GM19351 (cell line): ENCODE measurements at regions not wholly inside any gene's neighbourhood (a gene's known extent, or its start where the extent isn't known, plus 50 kb on each side); places are given as distances from the start of the nearest gene placed in this dataset.

Experiments used
- ATAC-seq: cut with Tn5 transposase; IDR thresholded peaks from one replicate; pipeline ENCODE4 v1.9.1; 2021; ENCODE audit warnings: mild to moderate bottlenecking, moderate library complexity; ENCODE audit not compliant: unreplicated experiment

DNA sequence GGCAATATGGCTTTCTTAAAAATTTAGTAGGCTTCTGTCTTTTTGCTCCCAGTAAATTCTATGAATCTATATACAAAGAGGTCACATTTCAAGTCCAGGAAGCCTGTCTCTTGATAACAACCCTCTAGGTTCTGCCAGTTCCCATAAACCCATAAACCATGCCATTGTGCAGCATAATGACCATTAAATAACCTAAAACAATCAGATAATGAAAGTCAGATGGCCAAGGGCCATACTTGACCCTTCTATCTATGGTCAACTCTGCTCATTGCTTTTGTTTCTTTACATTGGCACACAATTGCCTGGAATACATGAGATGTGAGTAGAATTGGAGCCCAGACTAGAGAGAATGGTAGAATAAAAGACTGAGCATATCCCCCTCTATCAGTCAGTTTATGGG lies 305.4 kb upstream of the KIF2A start:
- no peak for ATAC-seq

DNA sequence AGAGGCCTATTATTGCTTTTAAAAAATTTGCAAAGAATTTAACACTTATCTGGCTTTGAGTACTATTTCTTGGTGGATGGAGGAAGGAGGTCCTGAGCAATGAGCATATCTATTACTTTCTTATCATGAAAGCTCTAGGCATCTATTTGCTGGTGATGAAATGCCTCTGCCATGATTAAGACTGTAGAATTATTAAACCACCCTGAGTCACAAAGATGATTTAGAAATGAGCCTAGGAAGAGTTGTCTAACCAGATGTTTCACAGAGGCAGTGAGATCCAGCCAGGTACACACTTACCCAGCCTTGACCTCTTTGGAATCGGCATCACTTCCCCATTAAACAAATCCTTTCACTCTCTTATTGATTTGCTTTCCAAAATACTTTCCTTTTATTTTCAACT lies 304.4 kb upstream of the KIF2A start:
- no peak for ATAC-seq

DNA sequence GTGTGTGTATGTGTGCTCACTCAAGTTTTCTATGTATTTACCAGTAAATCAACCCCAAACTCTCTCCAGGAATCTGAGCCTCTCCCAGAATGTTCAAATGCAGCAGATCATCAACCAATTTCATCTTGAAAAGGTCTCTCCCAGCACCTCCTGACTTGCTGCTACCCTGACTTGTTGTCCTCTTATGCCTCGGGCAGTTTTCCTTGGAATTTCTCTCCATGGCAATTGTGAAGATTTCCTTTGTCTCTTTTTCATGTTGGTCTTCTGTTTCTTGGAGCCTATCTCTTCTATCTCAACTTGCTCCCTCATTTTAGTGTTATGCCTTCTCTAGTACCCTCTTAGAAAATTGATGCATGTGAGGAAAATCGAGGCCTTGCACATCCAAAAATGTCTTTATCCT lies 303.6 kb upstream of the KIF2A start:
- no peak for ATAC-seq

DNA sequence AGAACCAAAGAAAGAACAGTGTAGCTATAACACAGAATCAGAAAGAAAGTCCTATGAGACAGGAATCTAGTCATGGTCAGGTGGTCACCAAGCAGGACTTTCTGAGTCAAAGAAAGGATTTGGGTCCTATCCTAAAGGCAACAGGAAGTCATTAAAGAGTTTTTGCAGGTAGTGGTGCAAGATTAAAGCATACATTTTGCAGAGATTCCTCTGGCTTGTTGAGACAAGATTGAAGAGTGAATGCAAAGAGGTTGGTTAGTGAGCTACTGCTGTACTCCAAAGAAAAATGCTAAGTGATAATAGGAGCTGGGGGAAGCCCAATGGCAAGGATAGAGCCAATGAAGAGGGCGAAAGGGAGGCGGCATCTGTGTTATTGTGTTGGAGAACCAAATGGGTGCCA lies 300.5 kb upstream of the KIF2A start:
- no peak for ATAC-seq

DNA sequence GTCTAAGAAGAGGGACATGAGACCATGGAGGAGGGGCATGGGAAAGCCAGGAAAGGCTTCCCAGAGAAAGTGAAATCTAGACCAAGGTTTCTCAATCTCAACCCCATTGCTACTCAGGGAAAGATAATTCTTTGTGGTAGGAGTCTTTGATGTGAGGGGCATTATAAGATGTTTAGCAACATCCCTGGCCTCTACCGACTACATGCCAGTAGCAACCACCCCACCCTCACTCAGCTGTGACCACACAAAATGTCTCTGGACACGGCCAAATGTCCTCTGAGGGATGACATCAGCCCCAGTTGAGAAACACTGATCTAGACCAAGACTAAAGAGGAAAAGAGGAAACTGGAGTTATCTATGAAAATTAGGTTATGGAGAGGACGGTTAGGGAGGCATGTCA lies 298.5 kb upstream of the KIF2A start:
- ATAC-seq = no peak

DNA sequence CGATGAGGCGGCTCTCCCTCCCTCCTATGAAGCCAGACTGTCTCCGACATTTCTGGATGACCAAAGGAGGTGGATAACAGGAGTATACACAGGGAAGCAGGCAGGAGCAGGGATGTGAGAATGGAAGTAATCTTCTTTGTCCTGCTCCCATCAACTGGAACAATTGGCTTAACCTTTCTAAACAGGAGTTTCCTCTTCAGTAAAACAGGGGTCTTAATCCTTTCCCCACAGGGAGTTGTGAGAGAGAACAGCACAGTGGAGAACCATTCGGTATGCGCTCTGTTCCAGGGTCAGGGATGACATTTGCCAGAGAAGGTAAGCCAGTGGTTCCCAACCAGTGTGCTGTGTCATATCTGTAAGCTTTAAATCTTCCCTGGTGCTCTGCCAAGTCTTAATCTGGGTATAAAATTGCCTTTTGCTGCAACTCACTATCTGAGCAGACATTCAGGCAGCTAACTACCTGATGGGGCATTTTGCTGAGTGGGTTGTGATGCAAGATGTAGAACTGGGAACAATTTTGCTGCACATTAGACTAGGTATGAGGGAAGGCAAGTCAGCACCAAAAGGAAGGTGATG lies 294.8 kb upstream of the KIF2A start:
- no peak for ATAC-seq

DNA sequence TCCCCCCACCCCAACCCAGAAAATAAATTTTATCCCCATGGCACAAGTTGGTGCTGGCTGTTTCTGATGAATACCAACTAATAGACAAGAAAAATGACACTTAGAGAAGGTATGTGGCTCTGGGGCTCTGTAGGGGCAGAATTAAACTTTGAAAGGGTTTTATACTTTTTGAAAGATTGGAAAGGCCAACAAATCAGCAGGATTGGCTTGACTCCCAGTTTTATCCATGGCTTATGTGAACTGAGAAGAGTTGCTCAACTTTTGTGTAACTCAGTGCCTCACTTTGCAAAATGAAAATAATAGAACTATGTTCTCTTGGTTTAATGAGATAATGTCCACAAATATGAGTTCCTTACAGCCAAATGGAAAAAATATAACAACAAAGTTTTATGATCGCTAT lies 288.9 kb upstream of the KIF2A start:
- no peak for ATAC-seq

DNA sequence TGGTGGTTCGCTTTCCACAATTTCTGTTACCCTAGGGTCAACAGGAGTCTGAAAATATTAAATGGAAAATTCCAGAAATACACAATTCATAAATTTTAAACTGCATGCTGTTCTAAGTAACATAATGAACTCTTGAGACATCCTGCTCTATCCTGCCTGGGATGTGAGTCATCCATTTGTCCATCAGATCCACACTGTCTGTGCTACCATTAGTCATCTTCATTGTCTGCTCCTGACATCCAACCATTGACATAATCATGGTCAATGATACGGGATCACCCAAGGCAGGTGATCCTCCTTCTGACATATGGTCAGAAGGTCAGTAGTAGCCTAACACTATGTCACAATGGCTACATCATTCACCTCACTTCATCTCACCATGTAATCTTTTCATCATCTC lies 276.7 kb upstream of the KIF2A start:
- no peak for ATAC-seq

DNA sequence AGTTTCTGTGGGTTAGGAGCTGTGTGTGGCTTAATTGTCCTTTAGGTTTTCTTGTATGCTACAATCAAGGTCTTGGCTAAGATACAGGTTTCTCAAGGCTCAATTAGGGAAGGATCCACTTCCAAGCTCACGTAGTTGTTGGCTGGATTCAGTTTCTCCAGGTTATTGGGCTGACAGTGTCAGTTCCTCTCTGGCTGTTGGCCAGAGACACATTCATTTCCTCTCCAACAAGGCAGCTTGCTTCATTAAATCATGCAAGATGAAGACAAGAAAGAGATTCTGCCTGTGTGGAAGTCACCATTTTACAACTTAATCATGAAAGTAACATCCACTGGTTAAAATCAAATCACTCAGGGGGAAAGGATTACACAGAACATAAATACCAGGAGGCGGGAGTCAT lies 275.7 kb upstream of the KIF2A start:
- ATAC-seq = no peak

DNA sequence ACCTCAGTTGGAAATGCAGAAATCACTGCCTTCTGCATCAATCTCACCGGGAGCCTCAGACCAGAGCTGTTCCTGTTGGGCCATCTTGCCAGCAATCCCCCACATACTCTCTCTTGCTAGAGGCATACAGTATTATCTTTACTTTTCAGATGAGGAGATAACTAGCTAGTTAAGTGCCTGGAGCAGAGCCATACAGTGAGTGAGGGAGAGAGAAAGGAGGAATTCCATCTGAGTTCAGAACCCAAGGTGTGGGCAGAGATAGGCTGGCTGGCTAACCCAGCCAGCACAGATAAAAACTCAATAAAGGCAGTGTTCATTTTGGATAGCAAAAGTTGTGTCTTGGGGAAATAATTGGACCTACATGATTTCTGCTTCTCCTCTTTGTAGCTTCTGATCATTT lies 268.0 kb upstream of the KIF2A start:
- no peak for ATAC-seq

DNA sequence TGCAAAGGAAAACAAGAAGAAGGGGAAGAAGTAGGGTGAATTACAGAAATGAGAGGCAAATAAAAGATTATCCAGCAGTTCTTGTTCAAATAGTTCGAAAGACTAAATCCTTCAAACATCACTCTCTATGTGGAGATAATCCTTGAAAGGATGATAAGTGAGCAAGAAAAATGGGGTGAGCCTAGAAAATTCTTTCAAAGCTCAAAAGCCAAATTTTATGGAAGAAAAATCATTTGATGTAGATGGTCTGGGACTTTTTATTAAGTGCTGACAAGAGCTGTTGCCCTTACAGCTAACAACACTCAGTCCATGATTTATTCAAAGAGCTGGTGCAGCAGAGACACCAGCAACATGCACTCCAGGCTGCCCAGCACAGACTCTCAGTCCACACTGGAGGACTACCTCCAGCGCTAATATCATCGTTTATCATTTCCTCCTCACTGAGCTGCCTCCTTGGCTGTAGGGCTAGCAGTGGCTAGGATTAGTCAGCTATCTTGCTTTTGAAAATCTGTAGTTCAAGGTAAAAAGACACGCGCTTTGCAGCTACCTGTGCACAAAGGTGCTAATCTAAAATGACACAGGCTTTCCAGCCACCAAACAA lies 264.8 kb upstream of the KIF2A start:
- ATAC-seq = no peak

DNA sequence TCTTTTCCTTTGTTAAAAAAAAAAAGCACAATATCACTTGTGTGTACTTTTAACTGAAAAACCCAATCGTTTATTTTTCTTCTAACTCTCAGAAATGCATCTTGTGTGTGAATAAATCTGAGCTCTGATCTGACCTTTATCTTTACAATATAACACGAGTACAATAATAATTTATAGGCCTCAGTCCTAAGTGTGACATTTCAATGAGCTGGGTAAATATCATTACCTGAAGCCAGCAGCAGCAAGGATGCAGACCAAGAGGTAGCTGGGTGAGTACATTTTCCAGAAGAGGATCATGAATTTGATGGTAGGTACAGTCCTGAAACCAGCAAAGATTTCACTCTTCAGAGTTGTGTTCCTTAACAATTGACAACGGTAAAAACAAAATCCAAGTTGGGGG lies 264.0 kb upstream of the KIF2A start:
- no peak for ATAC-seq

DNA sequence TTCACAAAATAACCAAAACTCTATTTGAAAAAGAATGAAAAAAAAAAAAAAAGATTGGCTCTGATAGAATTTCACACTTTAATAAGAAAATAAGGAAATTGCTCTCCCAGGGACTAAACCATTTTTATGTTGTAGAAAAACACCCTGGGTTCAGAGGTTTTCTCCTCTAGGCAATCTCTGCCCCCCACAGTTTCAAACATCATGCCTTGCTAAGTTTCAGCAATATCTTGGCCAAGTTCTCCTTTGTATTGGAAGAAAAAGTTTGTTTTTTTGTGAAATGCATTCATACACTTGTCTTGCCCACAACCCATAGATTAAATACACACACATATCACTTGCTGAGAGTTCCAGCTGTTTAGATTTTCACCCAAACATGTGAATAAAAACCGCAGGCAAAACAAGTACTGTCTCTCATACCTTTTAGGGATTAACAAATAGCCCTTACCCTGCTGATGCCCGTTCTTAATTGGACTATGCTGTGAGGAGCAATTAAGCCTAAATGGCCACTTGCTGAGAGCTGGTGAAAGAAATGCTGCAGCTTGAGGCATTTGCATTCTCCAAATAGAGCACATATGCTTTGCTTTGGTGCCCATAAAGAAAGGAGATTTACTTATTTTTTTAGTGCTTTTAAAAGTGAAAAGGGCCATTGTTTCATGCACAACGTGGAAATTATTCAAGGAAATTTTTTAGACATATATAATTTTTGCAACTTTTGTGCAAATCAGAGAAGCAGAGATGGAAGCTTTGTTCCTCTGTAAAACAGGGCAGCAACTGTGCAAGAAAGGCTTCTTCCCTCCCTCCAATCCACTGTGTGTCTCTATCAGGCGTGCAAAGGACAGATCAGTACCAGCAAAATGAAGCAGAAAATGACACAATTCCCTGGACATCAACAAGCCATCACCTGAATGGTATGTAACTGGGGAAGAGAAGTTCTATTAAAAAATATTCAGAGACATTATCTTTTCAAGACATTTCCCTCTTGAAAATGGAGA lies 262.4 kb upstream of the KIF2A start:
- no peak for ATAC-seq

DNA sequence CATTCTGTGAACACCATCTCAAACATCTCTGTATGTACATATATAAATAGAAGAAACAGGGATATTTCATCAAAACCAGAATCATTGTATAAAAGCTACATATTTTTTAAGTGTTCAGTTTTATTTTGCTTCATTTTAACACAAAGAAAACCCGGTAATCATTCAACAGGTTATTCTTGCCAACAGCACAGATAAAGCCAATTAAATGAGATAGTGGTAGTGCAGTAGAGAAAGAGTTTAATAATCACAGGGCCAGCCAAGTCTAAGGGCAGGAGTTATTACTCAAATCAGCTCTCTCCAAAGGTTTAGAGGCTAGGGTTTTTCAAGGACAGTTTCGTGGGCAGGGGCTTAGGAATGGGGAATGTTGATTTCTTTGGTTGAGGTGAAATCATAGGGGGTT lies 261.0 kb upstream of the KIF2A start:
- ATAC-seq = no peak

DNA sequence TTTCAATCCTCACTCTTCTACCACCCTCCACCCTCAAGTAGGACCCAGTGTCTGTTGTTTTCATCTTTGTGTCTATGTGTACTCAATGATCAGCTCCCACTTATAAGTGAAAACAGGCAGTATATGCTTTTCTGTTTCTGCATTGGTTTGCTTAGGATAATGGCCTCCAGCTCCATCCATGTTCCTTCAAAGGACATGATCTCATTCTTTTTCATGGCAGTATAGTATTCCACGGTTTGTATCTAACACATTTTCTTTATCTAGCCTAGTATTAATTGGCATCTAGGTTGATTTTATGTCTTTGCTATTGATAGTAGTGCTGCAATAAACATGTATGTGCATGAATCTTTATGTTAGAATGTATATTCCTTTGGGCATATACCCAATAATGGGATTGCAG lies 259.8 kb upstream of the KIF2A start:
- no peak for ATAC-seq

DNA sequence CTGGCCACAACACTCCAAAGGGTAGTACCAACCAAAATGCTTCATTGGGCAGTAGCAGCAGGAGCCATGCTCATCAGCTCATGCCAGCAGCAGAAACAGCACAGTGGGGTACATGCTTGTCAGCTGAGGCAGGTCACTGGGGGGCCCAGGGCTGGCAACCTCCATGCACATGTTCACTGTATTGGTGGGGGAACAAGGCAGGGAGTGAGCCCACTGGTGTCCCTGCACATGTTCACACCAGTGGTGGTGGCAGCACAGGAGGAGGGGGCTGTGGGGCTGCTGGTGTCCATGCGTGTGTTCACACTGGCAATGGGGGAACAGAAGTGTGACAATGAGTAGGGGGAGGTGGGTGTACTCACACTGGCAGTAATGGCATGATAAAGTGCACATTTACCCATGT lies 254.3 kb upstream of the KIF2A start:
- no peak for ATAC-seq

DNA sequence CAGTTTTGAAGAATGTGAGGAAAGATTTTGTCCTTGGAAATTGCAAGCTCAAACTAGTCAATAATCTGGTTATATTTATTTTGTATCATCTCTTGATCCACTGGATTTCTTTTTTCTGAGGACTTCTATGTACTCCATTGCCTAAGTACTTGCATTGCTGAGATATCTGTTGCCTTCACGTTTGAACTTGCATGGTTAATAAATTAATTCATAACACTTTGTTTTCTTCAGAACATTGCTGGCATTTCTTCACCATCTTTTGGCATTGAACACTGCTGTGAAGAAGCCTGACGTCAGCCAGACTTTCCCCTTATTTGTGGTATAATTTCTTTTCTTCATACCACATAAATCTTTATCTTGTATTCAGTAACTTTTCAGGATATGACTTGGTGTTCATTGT lies 246.0 kb upstream of the KIF2A start:
- no peak for ATAC-seq

DNA sequence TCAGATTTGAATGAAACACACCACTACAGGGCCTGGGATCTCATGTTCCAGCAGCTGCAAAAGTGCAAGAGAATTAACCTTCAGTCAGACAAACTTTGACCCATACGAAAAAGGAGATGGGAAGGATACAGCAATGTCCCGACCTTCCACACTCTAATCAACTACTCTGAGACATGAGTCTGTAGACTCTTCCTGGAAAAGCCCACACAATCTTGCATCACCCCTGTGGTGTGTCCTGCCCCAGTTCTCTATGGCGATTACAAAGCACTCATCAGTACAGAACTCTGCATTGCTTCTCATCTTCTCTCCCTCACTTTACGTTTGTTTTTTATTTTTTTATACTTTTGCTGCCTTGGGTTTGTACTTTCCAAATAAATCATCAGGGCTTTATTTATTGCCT lies 241.0 kb upstream of the KIF2A start:
- no peak for ATAC-seq

DNA sequence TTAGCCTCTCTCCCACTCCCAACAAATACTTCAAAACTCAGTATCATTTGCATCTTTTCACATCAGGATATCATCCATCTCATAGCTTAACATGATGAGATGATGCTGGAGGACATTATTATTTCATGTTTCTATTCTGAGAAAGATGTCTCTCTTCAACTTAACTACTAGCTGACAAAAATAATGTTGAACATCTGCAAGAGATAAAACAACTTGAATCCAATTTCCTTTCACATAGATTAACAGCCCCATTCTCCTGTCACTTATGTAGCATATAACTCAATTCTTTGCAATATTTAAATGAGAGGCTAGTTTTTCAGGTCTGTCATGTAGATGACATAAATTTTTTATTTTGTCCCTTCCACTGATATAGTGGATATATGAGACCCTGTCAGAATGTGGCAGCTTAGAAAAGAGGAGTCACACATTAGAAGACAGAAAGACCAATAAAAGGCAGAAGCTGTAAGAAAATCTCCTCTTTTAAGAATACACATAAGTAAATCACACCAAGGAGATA lies 239.2 kb upstream of the KIF2A start:
- no peak for ATAC-seq

DNA sequence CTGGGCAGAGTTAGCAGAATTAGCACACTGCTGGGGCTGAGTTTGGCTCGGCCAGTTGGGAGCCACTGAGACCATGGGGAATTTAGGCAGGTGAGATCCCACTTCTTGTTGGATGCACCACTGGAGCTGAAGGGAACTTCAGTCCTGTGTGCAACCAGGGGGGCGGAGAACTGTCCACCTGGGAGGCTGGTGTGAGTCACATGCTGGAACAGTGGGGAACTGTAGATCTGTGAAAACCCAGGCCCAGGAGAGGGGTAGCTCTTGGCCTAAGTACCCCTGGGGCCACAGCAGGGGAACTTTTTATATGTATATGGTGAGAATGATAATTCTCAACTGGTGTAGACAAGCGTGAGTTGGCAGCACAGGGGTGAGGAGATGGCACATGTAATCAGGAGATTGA lies 237.5 kb upstream of the KIF2A start:
- no peak for ATAC-seq

DNA sequence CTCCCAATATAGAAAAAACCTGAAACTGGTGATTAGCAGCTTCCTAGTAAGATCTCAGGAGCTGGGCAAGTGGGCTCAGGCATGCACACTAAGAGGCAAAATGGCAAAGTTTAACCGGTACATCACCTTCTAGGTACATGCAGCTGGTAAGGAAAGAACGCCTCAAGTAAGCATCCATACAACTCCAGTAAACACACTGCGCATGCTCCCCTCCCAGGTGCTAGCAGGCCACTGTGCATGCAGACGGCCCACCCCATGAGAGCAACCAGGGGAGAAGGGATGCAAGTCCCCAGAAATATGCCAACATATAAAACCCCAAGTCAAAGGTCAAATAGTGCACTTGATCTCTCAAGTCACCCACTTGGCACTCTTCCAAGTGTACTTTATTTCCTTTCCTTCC lies 228.6 kb upstream of the KIF2A start:
- no peak for ATAC-seq
